ENCODE measurements at regions not wholly inside any gene's neighbourhood (a gene's known extent, or its start where the extent isn't known, plus 50 kb on each side); places are given as distances from the start of the nearest gene placed in this dataset.

DNA sequence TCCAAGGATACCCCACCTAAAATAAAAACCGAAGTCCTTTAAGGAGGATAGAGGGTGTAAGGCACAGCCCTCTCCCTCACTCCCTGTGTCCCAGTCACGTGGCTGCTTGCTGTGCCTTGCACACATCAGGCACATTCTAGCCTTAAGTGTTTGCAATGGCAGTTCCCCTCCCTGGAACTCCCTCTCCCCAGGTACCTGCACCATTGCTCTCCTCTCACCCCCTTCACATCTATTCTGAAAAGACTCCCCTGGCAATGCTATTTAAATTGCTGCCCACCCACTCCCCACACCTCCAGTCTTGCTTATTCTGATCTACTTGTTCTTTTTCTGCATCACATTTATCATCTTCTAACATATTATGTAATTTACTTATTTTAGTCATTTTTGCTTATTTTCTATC lies 91.6 kb upstream of the LNX1 start:
- no peak for FAIRE-seq

DNA sequence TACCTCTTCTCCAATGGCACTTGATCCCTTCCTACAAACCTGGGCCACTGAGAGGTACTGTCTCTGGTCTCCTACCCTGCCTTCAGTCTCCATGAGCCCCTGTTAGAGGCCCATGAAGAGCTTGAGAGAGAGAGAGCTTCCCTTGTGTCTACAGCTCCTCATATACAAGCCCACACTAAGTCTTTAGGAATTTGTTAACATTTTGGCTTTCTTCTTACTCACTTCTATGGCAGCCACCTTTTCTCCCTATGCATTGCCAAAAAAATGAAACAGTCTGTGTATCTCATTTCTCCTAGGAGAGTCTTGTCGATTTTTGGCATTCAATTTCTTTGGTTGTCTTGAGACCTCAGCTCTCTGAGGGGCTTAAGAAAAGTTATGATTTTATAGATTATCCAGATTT lies 90.9 kb upstream of the LNX1 start:
- no peak for FAIRE-seq

DNA sequence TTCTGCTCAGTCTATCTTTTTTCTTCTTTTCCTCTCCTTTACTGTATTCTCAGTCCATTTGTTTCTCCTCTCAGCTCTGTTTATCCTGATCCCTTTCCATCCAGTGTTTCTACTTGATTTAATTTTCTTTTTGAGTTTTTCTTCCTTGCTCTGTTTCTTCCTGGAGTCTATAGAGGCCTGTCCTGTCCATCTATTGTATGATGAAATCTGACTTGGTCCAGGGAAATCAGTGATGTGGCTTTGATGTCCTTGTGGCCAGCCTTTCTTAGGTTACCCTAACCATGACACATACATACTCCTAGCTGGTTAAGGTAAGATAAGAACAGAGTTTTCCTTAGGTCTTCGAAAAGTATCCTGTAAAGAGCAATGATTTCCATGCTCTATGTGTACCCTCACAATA lies 89.3 kb upstream of the LNX1 start:
- no peak for FAIRE-seq

DNA sequence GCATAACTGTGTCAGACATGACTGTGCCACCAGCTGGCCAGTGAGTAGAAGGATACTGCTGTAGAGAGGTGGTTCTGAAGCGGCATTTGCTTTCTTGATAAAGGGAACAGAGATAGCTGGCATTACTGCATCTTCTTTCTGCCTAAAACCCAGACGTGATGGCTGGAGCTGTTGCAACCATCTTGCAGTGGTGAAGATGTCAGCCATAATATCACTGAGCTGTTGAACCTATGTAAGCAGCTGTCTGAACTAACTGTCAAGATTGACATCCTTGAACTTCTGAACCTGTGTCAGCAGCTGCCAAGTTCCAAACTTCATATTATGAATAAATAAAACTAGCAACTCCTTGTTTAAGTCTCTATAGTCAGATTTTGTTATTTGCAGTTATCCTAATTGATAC lies 88.9 kb upstream of the LNX1 start:
- no peak for FAIRE-seq

DNA sequence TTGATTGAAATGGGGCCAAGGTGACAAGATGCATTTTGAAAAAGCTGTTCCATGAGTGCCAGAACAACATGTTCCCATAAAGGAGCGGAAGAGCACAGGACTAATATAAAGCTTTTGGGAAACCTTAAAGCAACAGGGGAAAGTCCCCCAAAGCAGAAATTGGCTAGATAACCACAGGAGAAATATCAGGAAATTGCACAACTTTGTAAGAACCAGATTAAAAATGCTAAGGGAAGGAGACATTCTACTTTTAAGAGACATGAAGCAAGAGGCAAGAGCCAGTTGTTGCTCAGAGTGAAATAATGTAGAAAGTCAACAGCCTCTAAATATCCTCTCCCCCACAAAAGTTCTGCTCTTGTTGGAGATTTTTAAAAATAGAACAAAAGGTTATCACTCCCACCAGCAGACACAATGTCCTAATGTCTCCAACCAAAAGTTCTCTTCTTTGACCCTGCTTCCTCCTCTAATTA lies 85.2 kb upstream of the LNX1 start:
- FAIRE-seq = no peak

DNA sequence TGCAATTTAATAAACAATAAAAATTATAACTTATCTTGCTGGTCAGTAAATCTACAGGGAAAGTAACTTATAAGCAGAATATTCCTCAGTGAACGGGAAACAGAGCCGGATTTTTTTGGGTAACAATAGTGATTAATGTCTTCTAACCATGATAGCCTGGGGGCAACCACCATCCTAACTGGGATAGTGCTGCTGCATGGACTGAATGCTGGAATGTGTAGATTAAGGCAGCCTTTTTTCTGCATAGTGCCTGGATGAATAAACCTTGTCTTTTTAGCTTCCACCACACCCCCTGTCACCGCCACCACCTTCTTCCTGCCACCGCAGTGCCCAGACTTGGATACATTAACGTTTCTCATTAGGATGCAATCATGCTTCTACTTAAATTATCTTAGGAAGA lies 83.6 kb upstream of the LNX1 start:
- FAIRE-seq = no peak

DNA sequence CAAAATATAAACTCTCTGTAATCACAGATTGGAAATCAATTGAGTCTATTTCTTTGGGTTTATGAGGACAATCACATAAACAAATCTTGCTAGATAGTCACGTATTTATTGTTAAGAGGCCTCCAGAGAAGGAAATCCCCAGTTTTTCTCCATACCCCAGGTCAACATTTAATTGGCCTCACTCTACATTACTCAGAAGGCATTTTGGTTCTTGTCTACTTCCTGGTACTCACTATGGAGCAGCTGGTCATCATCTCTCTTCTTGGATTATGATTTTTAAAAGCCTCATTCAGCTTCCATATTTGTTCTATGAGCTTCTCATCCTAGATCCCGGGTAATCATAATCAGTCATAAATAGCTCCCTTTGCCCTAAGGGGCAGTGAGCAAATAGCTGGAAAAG lies 81.6 kb upstream of the LNX1 start:
- FAIRE-seq = no peak

DNA sequence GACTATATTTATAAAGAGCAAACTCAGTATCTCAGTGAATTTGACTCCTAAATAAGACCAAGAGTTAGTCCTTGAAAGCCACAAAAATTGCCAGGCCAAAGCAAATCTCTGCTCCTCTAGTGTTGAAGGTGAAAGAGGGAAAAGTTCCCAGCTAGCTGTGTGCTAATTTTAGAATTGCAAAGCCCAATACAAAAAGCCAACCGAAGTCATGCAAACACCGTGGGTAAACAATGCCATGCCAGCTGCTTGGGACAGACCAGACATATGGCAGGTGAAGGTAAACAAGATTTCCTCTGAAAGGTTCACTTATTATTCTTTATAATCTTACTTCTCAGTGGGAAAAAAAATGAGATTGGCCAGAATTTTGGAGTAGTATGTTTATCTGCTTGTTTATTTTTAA lies 80.5 kb upstream of the LNX1 start:
- no peak for FAIRE-seq

DNA sequence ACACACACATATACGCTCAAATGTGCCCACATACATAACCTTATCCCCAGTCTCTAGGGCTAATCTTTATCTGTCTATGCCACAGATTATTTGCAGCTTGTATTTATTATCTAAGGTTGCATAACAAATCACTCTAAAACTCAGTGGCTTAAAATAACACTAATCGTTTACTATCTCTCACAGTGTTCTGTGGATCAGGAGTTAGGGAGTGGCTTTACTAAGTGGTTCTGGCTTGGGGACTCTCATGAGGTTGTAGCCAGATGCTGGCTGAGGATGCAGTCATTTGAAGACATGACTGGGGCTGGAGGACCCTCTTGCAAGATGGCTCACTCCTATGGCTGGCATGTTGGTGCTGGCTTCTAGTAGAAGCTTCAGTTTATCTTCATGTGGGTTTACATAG lies 68.5 kb upstream of the LNX1 start:
- no peak for FAIRE-seq

DNA sequence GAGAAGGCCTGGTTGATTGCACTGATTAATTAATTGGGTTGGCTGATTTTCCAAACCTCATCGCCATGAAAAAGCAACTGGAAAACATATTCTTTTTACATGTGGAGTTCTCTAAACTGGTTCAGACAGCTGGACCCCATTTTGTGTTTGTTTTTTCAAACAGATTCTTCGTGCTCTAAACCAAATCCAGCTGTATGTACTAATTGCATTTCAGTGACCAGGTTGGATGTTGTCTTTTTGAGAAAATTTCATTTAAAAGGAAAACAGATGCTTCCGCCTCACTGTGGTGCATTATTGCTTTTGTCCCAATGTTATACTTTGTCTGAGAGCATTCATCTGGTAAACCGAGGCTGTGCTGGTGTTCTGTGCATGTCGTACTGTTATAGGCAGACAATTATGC lies 67.8 kb upstream of the LNX1 start:
- FAIRE-seq = no peak

DNA sequence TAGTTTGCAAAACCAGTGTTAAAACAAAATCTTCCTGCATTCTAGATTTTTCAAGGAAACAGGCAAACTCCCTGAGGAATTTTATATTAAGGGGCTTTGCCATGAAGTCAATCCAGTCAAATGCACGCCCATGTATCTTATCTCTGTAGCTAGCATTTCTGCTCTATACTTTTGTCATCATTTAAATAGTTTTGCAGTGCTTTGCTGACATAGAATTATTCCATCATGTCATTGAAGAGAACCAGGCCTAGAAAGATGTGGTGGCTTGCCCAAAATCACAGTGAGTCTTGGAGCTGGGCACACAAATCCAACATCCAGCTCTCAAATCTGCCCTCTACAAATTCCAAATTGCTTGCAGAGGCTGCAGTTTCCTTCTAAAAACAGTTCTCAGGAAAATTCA lies 66.7 kb upstream of the LNX1 start:
- FAIRE-seq = no peak

DNA sequence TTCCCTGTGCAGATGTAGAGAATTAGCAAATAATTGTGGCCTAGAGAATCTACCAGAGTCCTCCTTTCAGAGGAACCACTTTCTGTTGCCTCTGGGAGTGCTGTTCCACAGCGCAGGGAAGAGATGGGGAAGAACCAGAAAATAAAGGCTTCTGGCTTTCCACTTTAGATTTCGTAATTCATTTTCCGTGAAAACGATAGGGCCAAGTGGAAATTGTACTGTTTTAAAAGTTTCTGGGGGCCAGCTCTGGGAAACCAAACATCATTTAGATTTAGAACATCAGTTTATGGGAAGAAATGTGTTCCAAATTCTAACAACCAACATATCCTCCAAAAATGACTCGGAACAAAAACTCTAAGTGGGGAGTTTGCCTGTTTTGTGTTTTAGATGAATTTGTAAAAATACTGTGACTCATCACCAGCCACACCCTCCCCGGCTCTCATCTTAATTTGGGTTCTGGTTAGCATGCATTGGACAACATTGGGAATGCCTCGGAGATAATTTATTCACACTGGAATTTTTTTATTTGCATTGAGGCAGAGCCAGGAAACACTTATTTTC lies 65.2 kb upstream of the LNX1 start:
- FAIRE-seq = no peak

DNA sequence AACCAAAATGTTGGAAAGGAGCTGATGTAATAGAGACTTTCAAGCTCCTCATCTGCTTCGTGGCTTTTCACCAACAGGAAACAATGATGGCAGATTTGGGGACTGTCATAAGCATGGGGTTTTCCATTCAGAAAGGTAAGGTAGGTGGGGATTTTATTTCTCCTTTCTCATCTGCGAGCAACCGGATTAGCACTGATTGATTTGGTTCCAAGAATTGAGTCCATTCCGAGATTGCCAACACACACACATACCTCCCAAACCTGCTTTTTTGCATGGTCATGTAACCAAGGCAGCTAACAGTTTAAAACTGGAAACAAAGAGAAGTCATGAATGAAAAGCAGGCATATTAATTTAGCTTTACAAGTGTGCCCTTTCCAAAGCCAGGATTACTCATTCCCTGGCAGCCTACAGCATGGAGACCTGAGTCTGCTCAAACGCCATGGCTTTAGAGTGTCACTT lies 63.0 kb upstream of the LNX1 start:
- FAIRE-seq = no peak

DNA sequence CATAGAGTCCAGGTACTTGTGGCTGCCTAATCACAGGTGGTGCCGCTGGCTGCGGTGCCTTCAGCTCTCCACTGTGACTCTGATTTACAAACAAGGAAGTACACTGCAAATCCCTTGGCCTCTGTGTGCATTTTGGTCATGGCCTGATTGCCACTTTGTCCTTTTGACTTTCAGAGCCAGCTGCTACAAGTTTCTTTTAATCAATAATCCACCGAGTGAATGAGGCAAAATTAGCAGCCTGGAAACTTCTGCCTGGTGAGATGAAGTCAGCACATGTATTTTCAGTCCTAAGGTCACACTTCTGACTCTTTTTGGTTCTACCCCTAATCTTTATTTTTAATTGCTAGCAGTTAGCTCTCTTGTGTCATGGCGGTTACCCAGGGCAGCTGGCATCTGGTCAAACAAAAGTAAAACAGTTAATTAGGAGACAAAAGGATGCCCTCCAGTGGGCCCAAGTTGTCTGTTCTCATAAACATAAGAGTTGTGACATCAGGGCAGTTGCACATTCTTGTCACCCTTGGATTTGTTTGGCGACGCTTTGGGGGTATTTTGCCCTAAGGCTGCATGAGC lies 62.3 kb upstream of the LNX1 start:
- FAIRE-seq = no peak

DNA sequence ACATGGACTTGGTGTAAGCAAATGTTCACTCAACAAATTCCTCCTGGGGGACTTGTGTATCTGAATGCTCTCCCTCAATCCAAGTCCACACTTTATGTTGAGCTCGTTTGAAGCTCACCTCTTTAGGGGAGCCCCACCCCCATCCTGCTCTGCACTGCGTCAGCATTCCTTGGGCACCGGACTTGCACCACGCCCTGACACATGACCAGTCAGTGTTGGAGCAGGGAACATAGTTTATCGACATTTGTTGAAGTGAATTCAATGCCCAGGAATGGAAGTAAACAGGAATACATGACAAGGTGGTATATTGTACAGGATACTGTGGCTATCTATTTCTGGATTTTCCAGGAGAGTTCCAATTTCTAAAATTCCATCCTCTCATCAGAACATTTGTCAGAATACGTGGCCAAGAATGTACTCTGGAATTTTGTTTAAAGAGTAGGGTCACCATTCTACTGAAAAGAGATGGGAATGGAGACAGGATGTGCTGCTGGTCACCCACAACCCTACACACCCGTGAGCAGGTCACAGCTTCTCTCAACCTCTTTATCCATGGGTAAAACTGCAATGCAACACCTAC lies 60.0 kb upstream of the LNX1 start:
- FAIRE-seq = no peak

DNA sequence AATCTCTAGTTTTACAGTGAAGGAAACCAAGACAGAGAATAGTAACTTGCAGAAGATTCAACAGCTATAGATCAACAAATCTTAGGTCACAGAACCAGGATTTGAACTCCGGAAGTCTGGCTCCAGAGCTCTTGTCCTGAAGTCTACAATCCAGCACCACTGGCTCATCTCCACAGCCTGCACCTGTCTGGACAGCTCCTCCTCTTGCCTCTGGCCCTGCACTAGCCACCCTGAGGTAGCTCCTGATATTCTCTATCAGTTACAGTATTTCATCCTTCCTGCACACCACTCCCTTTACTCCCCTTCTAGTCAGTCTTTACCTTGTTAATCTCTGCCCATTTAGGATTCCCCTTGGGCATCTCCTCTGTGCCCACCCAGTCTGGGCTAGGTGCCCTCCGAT lies 58.1 kb upstream of the LNX1 start:
- FAIRE-seq = no peak

DNA sequence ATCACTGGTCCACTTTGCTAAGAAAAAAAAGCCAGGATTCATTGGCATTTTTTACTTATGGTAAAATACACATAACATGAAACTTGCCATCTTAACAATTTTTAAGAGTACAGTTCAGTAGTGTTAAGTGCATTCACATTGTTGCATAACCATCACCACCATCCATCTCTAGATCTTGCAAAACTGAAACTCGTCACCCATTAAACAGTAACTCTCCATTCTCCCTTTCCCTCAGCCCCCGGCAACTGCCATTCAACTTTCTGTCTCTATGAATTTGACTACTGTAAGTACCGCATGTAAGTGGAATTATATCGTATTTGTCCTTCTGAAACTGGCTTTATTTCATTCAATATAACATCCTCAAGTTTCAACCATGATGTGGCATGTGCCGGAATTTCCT lies 56.3 kb upstream of the LNX1 start:
- no peak for FAIRE-seq

DNA sequence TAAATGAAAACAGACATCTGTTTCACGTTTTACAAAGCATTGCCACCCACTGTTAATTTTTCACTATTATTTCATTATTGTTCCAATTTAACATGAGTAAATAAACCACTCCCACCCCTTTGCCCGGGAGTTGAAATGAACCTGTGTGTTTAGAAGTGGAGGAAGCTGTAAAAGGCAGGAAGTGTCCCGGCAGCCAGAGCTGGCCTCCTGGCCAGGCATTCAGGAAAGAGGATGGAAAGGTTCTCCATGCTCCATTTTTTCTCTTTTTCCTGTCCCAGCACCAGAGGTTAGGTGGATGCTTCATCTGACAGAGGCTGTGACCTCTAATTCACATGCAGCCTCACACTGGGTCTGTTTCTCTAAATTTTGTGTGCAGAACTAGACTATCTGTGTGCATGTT lies 55.5 kb upstream of the LNX1 start:
- FAIRE-seq = no peak

DNA sequence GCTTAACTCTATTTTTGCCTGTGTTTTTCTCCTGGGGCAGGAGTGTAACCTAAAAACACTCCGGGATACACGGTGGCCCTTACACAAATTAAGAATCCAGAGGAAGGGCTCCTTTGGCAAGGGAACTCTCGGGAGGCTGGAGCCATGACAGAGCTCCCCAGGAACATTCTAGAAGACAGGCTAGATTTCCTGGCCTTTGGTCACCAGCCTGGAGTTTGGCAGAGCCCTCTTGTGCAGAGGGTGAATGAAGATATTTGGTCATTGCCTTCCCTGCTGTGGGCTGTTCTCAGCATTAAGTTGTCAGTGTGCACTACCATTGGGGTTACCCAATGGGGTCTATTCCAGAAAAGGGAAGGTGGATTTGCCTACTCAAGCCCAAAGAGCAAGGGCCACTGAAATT lies 53.8 kb upstream of the LNX1 start:
- no peak for FAIRE-seq

DNA sequence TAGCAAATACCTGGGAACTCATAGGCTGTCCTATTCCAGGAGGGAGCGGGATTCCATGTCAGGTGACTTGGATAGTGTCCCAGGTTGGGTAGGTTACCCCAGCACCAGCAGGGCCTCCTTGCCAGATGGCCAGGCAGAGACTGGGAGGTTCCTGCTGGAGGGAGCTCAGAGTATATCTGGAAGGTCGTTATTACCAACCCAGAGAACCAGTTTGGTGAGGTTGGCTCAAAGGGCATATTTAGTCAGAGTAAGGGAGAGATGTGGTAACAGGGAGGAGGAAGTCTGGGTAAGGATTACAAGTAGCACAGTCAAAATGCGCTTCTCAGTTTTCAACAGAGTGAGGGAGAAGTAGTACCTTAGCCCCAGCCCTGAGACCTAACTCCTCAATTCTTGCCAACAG lies 53.3 kb upstream of the LNX1 start:
- no peak for FAIRE-seq

Data from A204.1 (cell line).